GM12864 (cell line): ENCODE measurements at regions not wholly inside any gene's neighbourhood (a gene's known extent, or its start where the extent isn't known, plus 50 kb on each side); places are given as distances from the start of the nearest gene placed in this dataset.

Experiments
- DNase-seq: peaks from one replicate; pipeline ENCODE4 v3.0.0-alpha.2; 2011; ENCODE audit warnings: low read depth
- H3K4me3 ChIP-seq: 2 replicates; pipeline ENCODE4 v1.5.1; 2011; ENCODE audit warnings: mild to moderate bottlenecking, low read depth, low read length, control low read depth
- CTCF ChIP-seq: IDR thresholded peaks from 2 replicates; pipeline ENCODE4 v1.5.1; 2011; ENCODE audit warnings: low read depth, mild to moderate bottlenecking, moderate library complexity, low read length, control low read depth, inconsistent platforms; ENCODE audit errors: missing control alignments

GRCh38 chr4:27770895-27771294 lies 910.3 kb downstream of the STIM2 start:
- no peak for DNase-seq
- TF ChIP-seq CTCF: no peak
- no peak overlapping the region for H3K4me3 ChIP-seq

- no peak for DNase-seq
- no peak overlapping the region for H3K4me3 ChIP-seq
- TF ChIP-seq CTCF: no peak
These were observed 914.5 kb downstream of the STIM2 start for GRCh38 chr4:27775156-27775555.

GRCh38 chr4:27779827-27780226 lies 919.2 kb downstream of the STIM2 start:
- DNase-seq: no peak
- H3K4me3 ChIP-seq: no peak overlapping the region
- TF ChIP-seq CTCF: no peak

GRCh38 chr4:27787195-27787594 lies 926.6 kb downstream of the STIM2 start:
- no peak for DNase-seq

GRCh38 chr4:27789773-27790172 lies 929.1 kb downstream of the STIM2 start:
- TF ChIP-seq CTCF: no peak
- no peak for DNase-seq

More at GRCh38 chr4:27787195-27787594, 926.6 kb downstream of the STIM2 start:
- H3K4me3 ChIP-seq: no peak overlapping the region
- TF ChIP-seq CTCF: no peak

GRCh38 chr4:27790911-27791310 lies 930.3 kb downstream of the STIM2 start:
- TF ChIP-seq CTCF: no peak
- no peak for DNase-seq
- no peak overlapping the region for H3K4me3 ChIP-seq

More at GRCh38 chr4:27789773-27790172, 929.1 kb downstream of the STIM2 start:
- H3K4me3 ChIP-seq: no peak overlapping the region

GRCh38 chr4:27791640-27792039 lies 931.0 kb downstream of the STIM2 start:
- no peak for TF ChIP-seq CTCF
- DNase-seq: no peak
- no peak overlapping the region for H3K4me3 ChIP-seq
